RWPE2 (cell line): ENCODE measurements at regions not wholly inside any gene's neighbourhood (a gene's known extent, or its start where the extent isn't known, plus 50 kb on each side); places are given as distances from the start of the nearest gene placed in this dataset.
"Not testable (repeated sequence)": the region's sequence is repeated elsewhere in the genome, so short reads cannot be mapped to it uniquely, and the experiment has no call there.

Source experiments
- ATAC-seq: fragments of 200-7000 bp; cut with Tn5 transposase; 3 replicates; pipeline ENCODE4 v1.9.1; 2021; ENCODE audit warnings: low read depth
- DNase-seq: peaks from one replicate; pipeline ENCODE4 v3.0.0-alpha.2; 2020; ENCODE audit warnings: low spot score
- H3K27ac ChIP-seq: fragments of 450-650 bp; 2 replicates; pipeline ENCODE4 v1.5.1; 2017; ENCODE audit warnings: mild to moderate bottlenecking; ENCODE audit not compliant: poor library complexity, severe bottlenecking
- H3K27me3 ChIP-seq: fragments of 250-450 bp; sonication (Bioruptor Pico); 2 replicates; pipeline ENCODE4 v1.5.1; 2021; ENCODE audit warnings: mild to moderate bottlenecking, moderate library complexity; ENCODE audit not compliant: insufficient read depth, poor library complexity, severe bottlenecking
- H3K36me3 ChIP-seq: fragments of 250-450 bp; sonication (Bioruptor Pico); 2 replicates; pipeline ENCODE4 v1.5.1; 2020; ENCODE audit warnings: low read depth, mild to moderate bottlenecking, moderate library complexity
- H3K4me1 ChIP-seq: fragments of 250-450 bp; sonication (Bioruptor Pico); 2 replicates; pipeline ENCODE4 v1.5.1; 2021; ENCODE audit warnings: mild to moderate bottlenecking, moderate library complexity; ENCODE audit not compliant: insufficient read depth, poor library complexity, severe bottlenecking
- H3K4me3 ChIP-seq: fragments of 250-450 bp; sonication (Bioruptor Pico); 2 replicates; pipeline ENCODE4 v1.5.1; 2021; ENCODE audit warnings: mild to moderate bottlenecking, moderate library complexity; ENCODE audit not compliant: severe bottlenecking
- H3K9me3 ChIP-seq: fragments of 250-450 bp; sonication (Bioruptor Pico); 2 replicates; pipeline ENCODE4 v1.5.1; 2021; ENCODE audit warnings: mild to moderate bottlenecking, moderate library complexity; ENCODE audit not compliant: severe bottlenecking
- CTCF ChIP-seq: fragments of 450-650 bp; IDR thresholded peaks from one replicate; pipeline ENCODE4 v1.5.1; 2017; ENCODE audit warnings: mild to moderate bottlenecking, moderate library complexity; ENCODE audit not compliant: poor library complexity, severe bottlenecking

GRCh38 chr4:188372829-188373228 is 233.6 kb downstream of the TRIML1 start:
- H3K36me3 ChIP-seq, result no peaks in the 10 kb centered on the region
- H3K4me3 ChIP-seq, result no peak overlapping the region
- TF ChIP-seq CTCF, result peak; percentile 24
- no peak overlapping the region for H3K27ac ChIP-seq
- DNase-seq (no peak), ATAC-seq (peak; percentile 55; the same call in 1 of the 3 replicates)
- no peaks in the 10 kb centered on the region for H3K27me3 ChIP-seq
- no peaks in the 10 kb centered on the region for H3K9me3 ChIP-seq
- H3K4me1 ChIP-seq, result peaks cover 13% of the 10 kb centered on the region

GRCh38 chr4:188374871-188375270 is 235.6 kb downstream of the TRIML1 start:
- Histone ChIP-seq H3K36me3 (no peaks in the 10 kb centered on the region), H3K4me1 (peaks cover 13% of the 10 kb centered on the region), H3K27ac (no peak overlapping the region), H3K4me3 (no peak overlapping the region), H3K27me3 (no peaks in the 10 kb centered on the region), H3K9me3 (no peaks in the 10 kb centered on the region)
- DNase-seq, result no peak
- TF ChIP-seq CTCF, result no peak
- no peak for ATAC-seq

GRCh38 chr4:188377816-188378215 is 238.6 kb downstream of the TRIML1 start:
- no peak for DNase-seq
- Histone ChIP-seq H3K27me3 (no peaks in the 10 kb centered on the region), H3K9me3 (no peaks in the 10 kb centered on the region), H3K4me1 (peaks cover under 1% of the 10 kb centered on the region), H3K4me3 (no peak overlapping the region), H3K27ac (no peak overlapping the region), H3K36me3 (no peaks in the 10 kb centered on the region)
- no peak for TF ChIP-seq CTCF
- ATAC-seq, result no peak

- Histone ChIP-seq H3K36me3 (no peaks in the 10 kb centered on the region), H3K4me3 (no peak overlapping the region), H3K4me1 (no peaks in the 10 kb centered on the region), H3K27ac (no peak overlapping the region), H3K9me3 (no peaks in the 10 kb centered on the region), H3K27me3 (no peaks in the 10 kb centered on the region)
- DNase-seq, result no peak
- no peak for TF ChIP-seq CTCF
- no peak for ATAC-seq
These were observed 243.9 kb downstream of the TRIML1 start for GRCh38 chr4:188383180-188383579.

- H3K27ac ChIP-seq, result no peak overlapping the region
- no peak for TF ChIP-seq CTCF
- H3K36me3 ChIP-seq, result no peaks in the 10 kb centered on the region
- peak; percentile 58; the same call in 2 of the 3 replicates for ATAC-seq
- no peaks in the 10 kb centered on the region for H3K9me3 ChIP-seq
- no peak for DNase-seq
- H3K27me3 ChIP-seq, result no peaks in the 10 kb centered on the region
- no peak overlapping the region for H3K4me3 ChIP-seq
- H3K4me1 ChIP-seq, result no peaks in the 10 kb centered on the region
These were observed 248.0 kb downstream of the TRIML1 start for GRCh38 chr4:188387179-188387791.

DNA sequence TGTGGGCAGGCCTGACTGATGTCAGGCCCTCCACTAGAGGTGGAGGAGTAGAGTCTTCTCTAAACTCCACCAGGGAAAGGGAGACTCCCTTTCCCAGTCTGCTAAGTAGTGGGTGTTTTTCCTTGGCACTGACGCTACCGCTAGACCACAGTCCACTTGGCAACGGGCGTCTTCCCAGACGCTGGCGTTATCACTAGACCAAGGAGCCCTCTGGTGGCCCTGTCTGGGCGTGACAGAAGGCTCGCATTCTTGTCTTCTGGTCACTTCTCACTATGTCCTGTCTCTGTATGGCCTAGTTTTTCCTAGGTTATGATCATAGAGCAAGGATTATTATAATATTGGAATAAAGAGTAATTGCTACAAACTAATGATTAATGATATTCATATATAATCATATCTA is 252.1 kb downstream of the TRIML1 start:
- DNase-seq, H3K9me3 ChIP-seq, H3K36me3 ChIP-seq, H3K4me1 ChIP-seq, H3K27ac ChIP-seq, H3K4me3 ChIP-seq, ATAC-seq, H3K27me3 ChIP-seq: not testable (repeated sequence)
